ENCODE measurements at regions not wholly inside any gene's neighbourhood (a gene's known extent, or its start where the extent isn't known, plus 50 kb on each side); places are given as distances from the start of the nearest gene placed in this dataset.

- TF ChIP-seq CUX1 (IDR thresholded peaks at IDR 0.05; ENCODE audit: insufficient replicate concordance, low read depth, low read length): peak; percentile 59
- peak; percentile 61; the same call in 1 of the 2 replicates for TF ChIP-seq SMARCA5 (IDR thresholded peaks at IDR 0.05)
- TF ChIP-seq BCL11A (IDR thresholded peaks at IDR 0.05; ENCODE audit: low read depth, low read length): peak; percentile 37; the same call in 1 of the 2 replicates
- TF ChIP-seq HDAC6 (IDR thresholded peaks at IDR 0.05; ENCODE audit: unreplicated experiment): peak; percentile 20
- peak; percentile 40; the same call in 1 of the 2 replicates for TF ChIP-seq CREM (IDR thresholded peaks at IDR 0.05; ENCODE audit: low read depth)
- TF ChIP-seq USF1 (IDR thresholded peaks at IDR 0.05; ENCODE audit: borderline replicate concordance, extremely low read length, insufficient read depth, low read depth, low read length): no peak
- TF ChIP-seq YBX1 (IDR thresholded peaks at IDR 0.05): no peak
- peak; percentile 81 for TF ChIP-seq ATF7 (IDR thresholded peaks at IDR 0.05; ENCODE audit: low read depth)
- TF ChIP-seq SKIL (IDR thresholded peaks at IDR 0.05; ENCODE audit: low read depth, poor library complexity, severe bottlenecking): peak; percentile 78
- no peak for TF ChIP-seq ATF3 (IDR thresholded peaks at IDR 0.05; ENCODE audit: borderline replicate concordance, extremely low read depth, low read depth, low read length)
- peak; percentile 75 for TF ChIP-seq TCF3 (IDR thresholded peaks at IDR 0.05; ENCODE audit: borderline replicate concordance, insufficient read depth, low read depth, low read length)
- no peak for TF ChIP-seq EZH2 (IDR thresholded peaks at IDR 0.05; ENCODE audit: borderline replicate concordance, control insufficient read depth, low read depth, low read length)
- no peak for TF ChIP-seq MTA3 (IDR thresholded peaks at IDR 0.05; ENCODE audit: borderline replicate concordance, low read length)
- peak; percentile 9 for TF ChIP-seq RELA (IDR thresholded peaks at IDR 0.05; ENCODE audit: borderline replicate concordance, partially characterized antibody)
- TF ChIP-seq NR2F1 (conservative IDR thresholded peaks at IDR 0.05): peak; percentile 100
- peak; percentile 84 for TF ChIP-seq NR2C1 (IDR thresholded peaks at IDR 0.05)
- TF ChIP-seq KDM1A (IDR thresholded peaks at IDR 0.05; ENCODE audit: borderline replicate concordance): no peak
- TF ChIP-seq EP300 (IDR thresholded peaks at IDR 0.05; ENCODE audit: borderline replicate concordance in 1 of 2, control insufficient read depth in 1 of 2, low read depth in 2 of 2, low read length in 2 of 2): peak in 1 of 2 experiments; percentile 96; a peak in 3 of 4 replicates
- TF ChIP-seq WRNIP1 (IDR thresholded peaks at IDR 0.05; ENCODE audit: borderline replicate concordance, low read depth, low read length): no peak
- peak; percentile 23; the same call in 1 of the 2 replicates for TF ChIP-seq POLR2AphosphoS5 (IDR thresholded peaks at IDR 0.05; ENCODE audit: low read length)
- peak in 1 of 2 experiments; percentile 94; a peak in 2 of 3 replicates for TF ChIP-seq EGR1 (IDR thresholded peaks at IDR 0.05; ENCODE audit: borderline replicate concordance in 1 of 2, low read depth in 2 of 2, low read length in 2 of 2)
These were observed 83.4 kb upstream of the SMNDC1 start (continued) for GRCh38 chr10:110387983-110388686.
